HepG2 (cell line): ENCODE measurements at regions not wholly inside any gene's neighbourhood (a gene's known extent, or its start where the extent isn't known, plus 50 kb on each side); places are given as distances from the start of the nearest gene placed in this dataset.

ENCODE experiments used
- HDAC1 ChIP-seq: sonication (generic); formaldehyde crosslinking; IDR thresholded peaks from 2 replicates; pipeline ENCODE4 v1.5.1; 2020; ENCODE audit warnings: mild to moderate bottlenecking, missing genetic modification reagents
- HMG20B ChIP-seq: conservative IDR thresholded peaks from 2 replicates; pipeline ENCODE4 v1.6.1; 2016; ENCODE audit warnings: missing genetic modification reagents, missing compliant biosample characterization
- RAD51 ChIP-seq: fragments of 450-650 bp; IDR thresholded peaks from 2 replicates; pipeline ENCODE4 v1.6.1; 2016; ENCODE audit warnings: borderline replicate concordance
- ZBTB8A ChIP-seq: sonication (generic); formaldehyde crosslinking; IDR thresholded peaks from 2 replicates; pipeline ENCODE4 v1.4.0; 2020; ENCODE audit warnings: mild to moderate bottlenecking, low read depth, missing genetic modification reagents, borderline replicate concordance

DNA sequence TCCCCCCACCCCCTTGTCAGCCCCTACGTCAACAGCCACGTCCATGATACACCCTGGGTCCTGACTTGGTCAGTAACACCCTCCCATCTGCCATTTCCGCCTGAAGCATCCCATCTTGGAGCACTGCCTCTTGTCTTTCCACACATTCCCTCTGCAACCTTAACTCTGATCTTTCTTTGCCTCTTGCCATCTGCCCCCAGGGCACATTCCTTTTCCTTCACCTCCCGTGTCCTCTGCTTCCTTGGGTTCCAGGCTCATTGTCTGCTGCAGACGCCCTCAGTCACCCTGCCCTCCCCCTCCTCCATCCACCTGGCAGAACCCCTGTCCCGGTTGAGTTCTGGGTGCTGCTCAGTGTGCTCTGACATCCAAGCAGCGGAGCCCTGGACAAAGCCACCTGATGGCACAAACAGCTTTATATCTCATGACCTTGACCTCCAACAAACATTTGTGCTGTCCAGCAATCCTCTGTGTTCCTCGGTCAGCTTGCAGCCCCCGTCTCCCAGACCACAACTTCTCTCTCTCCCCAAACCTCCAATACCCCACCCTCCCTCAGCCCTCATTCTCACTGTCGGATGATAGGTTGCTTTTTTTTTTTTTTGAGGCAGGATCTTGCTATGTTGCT is 97.7 kb upstream of the IER5L start:
- no peak for TF ChIP-seq HDAC1
- no peak for TF ChIP-seq ZBTB8A
- TF ChIP-seq RAD51 = no peak
- TF ChIP-seq HMG20B (CRISPR knock-in tag) = no peak
